ENCODE measurements at regions not wholly inside any gene's neighbourhood (a gene's known extent, or its start where the extent isn't known, plus 50 kb on each side); places are given as distances from the start of the nearest gene placed in this dataset.

DNA sequence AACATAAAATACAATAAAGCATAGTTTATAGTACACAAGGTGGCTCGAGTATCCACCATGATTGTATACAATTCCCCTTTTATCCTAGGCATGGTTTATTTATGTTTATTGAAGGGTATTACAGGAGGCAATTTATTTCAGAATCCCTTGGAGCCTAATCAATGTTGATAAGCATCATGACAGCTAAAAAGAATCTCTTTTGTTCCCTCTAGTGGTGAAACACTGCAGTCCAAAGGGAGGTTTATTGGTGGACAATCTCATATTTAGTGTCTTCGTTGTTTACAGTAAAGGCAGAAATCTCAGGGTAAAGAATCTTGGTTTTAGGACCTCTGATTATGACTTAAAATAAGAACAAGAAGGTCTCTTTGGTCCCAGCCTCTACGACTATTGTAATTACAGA is 1712.5 kb downstream of the C4orf33 start:
- Histone ChIP-seq H3K56ac (ENCODE audit: extremely low read depth, insufficient read depth, low read length) (no peak overlapping the region), H4K8ac (ENCODE audit: low read depth in 2 of 2, low read length in 2 of 2) (no peak overlapping the region), H4K20me1 (ENCODE audit: insufficient read depth, low read length) (no peaks in the 10 kb centered on the region), H3K18ac (ENCODE audit: low read depth, low read length) (no peak overlapping the region), H4K5ac (ENCODE audit: low read depth, low read length) (no peak overlapping the region), H2BK20ac (ENCODE audit: low read depth, low read length) (no peak overlapping the region), H2AK9ac (replicated peaks; ENCODE audit: low read depth, low read length, poor library complexity) (no peak overlapping the region), H3K23ac (ENCODE audit: low read depth, low read length) (no peak overlapping the region), H2AFZ (replicated peaks; ENCODE audit: low read length, poor library complexity) (no peak overlapping the region), H3K27ac (ENCODE audit: insufficient read depth, low read length) (no peak overlapping the region), H2BK5ac (ENCODE audit: low read depth, low read length, poor library complexity, severe bottlenecking) (no peak overlapping the region), H3K4ac (ENCODE audit: low read depth, low read length) (no peak overlapping the region), H3K9me1 (ENCODE audit: insufficient read depth, low read length) (no peaks in the 10 kb centered on the region), H3K4me1 (ENCODE audit: control insufficient read depth, insufficient read depth, low read length) (no peaks in the 10 kb centered on the region), H3K9me3 (ENCODE audit: control insufficient read depth, insufficient read depth, low read length) (peaks cover 8% of the 10 kb centered on the region), H3K9ac (ENCODE audit: low read depth, low read length) (no peak overlapping the region), H2AK5ac (ENCODE audit: low read depth, low read length) (no peak overlapping the region), H3K4me3 (ENCODE audit: insufficient read depth, low read depth, low read length) (no peak overlapping the region), H3K4me2 (ENCODE audit: low read depth, low read length) (no peak overlapping the region), H3K27me3 (ENCODE audit: control insufficient read depth, insufficient read depth, low read length) (no peaks in the 10 kb centered on the region), H2BK15ac (ENCODE audit: low read depth, low read length) (no peak overlapping the region), H3K36me3 (ENCODE audit: control insufficient read depth, insufficient read depth, low read length) (no peaks in the 10 kb centered on the region), H2BK120ac (ENCODE audit: low read depth, low read length) (no peak overlapping the region), H3K14ac (replicated peaks; ENCODE audit: low read depth, low read length) (no peak overlapping the region), H4K91ac (ENCODE audit: insufficient read depth, low read depth, low read length) (no peak overlapping the region), H3K79me1 (ENCODE audit: low read depth in 1 of 2, low read length in 2 of 2) (no peaks in the 10 kb centered on the region)
- intact Hi-C loops (cut with micrococcal nuclease), result no loop called here
- BruUV-seq (replicated peaks), result no TSS peak
- TF ChIP-seq MAFK (IDR thresholded peaks at IDR 0.05; ENCODE audit: low read depth, low read length) (no peak), MAZ (IDR thresholded peaks at IDR 0.05; ENCODE audit: borderline replicate concordance, low read depth, low read length) (no peak), RAD21 (IDR thresholded peaks at IDR 0.05; ENCODE audit: low read length) (peak; percentile 16; the same call in 1 of the 2 replicates), SMC3 (IDR thresholded peaks at IDR 0.05; ENCODE audit: low read depth, low read length) (0 out of 2 replicates have a peak, but pooled peaks have one; percentile 11)
- TF ChIP-seq, protein P1, sequence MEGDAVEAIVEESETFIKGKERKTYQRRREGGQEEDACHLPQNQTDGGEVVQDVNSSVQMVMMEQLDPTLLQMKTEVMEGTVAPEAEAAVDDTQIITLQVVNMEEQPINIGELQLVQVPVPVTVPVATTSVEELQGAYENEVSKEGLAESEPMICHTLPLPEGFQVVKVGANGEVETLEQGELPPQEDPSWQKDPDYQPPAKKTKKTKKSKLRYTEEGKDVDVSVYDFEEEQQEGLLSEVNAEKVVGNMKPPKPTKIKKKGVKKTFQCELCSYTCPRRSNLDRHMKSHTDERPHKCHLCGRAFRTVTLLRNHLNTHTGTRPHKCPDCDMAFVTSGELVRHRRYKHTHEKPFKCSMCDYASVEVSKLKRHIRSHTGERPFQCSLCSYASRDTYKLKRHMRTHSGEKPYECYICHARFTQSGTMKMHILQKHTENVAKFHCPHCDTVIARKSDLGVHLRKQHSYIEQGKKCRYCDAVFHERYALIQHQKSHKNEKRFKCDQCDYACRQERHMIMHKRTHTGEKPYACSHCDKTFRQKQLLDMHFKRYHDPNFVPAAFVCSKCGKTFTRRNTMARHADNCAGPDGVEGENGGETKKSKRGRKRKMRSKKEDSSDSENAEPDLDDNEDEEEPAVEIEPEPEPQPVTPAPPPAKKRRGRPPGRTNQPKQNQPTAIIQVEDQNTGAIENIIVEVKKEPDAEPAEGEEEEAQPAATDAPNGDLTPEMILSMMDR (conservative IDR thresholded peaks at IDR 0.05; ENCODE audit: low read depth, low read length), result 0 out of 2 replicates have a peak, but pooled peaks have one; percentile 24
- ATAC-seq (ENCODE audit: low read depth) (no peak), DNase-seq (no peak)
- dilution Hi-C loops (cut with HindIII; ENCODE audit: low sequenced_read_pairs, unreplicated experiment), result no loop called here
- POLR2A ChIA-PET (ENCODE audit: unreplicated experiment), result no interaction called here
- in situ Hi-C loops (cut with MboI; ENCODE audit: low sequenced_read_pairs), result no loop called here
- no CpG with 5 or more reads among the region's 3 CpGs for WGBS, 2 experiments (ENCODE audit: extremely low coverage in 2 of 2, insufficient read length in 1 of 2)
- CTCF ChIA-PET, result interaction anchor here (0.6 to 0.7 kb wide), 2 partner anchors 20 to 484 kb away, joined by 3 read pairs; no protein-coding TSS in a partner anchor

All from IMR-90 (cell line).